ENCODE measurements at regions not wholly inside any gene's neighbourhood (a gene's known extent, or its start where the extent isn't known, plus 50 kb on each side); places are given as distances from the start of the nearest gene placed in this dataset.
"Not testable (repeated sequence)": the region's sequence is repeated elsewhere in the genome, so short reads cannot be mapped to it uniquely, and the experiment has no call there.

- no peaks in the 10 kb centered on the region for H3K4me1 Mint-ChIP-seq
- no peaks in the 10 kb centered on the region for H3K36me3 Mint-ChIP-seq (ENCODE audit: low read depth)
- DNase-seq: no peak
- H3K27ac Mint-ChIP-seq: no peak overlapping the region
- H3K4me3 Mint-ChIP-seq: no peak overlapping the region
- TF ChIP-seq, protein P1, sequence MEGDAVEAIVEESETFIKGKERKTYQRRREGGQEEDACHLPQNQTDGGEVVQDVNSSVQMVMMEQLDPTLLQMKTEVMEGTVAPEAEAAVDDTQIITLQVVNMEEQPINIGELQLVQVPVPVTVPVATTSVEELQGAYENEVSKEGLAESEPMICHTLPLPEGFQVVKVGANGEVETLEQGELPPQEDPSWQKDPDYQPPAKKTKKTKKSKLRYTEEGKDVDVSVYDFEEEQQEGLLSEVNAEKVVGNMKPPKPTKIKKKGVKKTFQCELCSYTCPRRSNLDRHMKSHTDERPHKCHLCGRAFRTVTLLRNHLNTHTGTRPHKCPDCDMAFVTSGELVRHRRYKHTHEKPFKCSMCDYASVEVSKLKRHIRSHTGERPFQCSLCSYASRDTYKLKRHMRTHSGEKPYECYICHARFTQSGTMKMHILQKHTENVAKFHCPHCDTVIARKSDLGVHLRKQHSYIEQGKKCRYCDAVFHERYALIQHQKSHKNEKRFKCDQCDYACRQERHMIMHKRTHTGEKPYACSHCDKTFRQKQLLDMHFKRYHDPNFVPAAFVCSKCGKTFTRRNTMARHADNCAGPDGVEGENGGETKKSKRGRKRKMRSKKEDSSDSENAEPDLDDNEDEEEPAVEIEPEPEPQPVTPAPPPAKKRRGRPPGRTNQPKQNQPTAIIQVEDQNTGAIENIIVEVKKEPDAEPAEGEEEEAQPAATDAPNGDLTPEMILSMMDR (IDR thresholded peaks at IDR 0.05): no peak
- H3K27me3 Mint-ChIP-seq (ENCODE audit: low read depth, poor library complexity): peaks cover 2% of the 10 kb centered on the region
- no peaks in the 10 kb centered on the region for H3K9me3 Mint-ChIP-seq
Observed at GRCh38 chr7:10476642-10477041, 497.0 kb upstream of the PHF14 start.

DNA sequence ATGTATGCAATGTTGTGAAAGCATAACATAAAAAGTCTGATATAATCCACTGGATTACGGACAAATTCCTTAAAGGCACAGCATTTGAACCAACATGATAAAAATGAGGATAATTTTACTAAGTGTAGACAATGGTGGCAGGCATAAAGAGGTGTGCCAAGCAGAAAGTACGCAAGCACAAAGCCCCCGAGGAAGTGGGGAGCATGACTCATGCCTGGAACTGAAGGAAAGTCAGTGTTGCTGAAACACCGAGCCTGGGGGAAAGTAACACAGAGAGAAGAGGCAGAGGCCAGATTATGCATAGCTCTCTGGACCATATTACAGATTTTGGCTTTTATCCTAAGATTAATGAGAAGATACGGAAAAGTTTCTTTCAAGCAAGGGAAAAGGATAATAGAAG is 490.0 kb upstream of the PHF14 start:
- H3K9me3 Mint-ChIP-seq: no peaks in the 10 kb centered on the region
- no peaks in the 10 kb centered on the region for H3K4me1 Mint-ChIP-seq

GRCh38 chr7:10484767-10485166 is 488.9 kb upstream of the PHF14 start:
- no peak for DNase-seq
- Mint-ChIP-seq H3K36me3 (ENCODE audit: low read depth) (no peaks in the 10 kb centered on the region), H3K27ac (no peak overlapping the region), H3K4me3 (no peak overlapping the region), H3K9me3 (no peaks in the 10 kb centered on the region), H3K27me3 (ENCODE audit: low read depth, poor library complexity) (peaks cover 4% of the 10 kb centered on the region), H3K4me1 (no peaks in the 10 kb centered on the region)
- TF ChIP-seq, protein P1 (IDR thresholded peaks at IDR 0.05): no peak

More for the DNA sequence above, 490.0 kb upstream of the PHF14 start:
- peaks cover 4% of the 10 kb centered on the region for H3K27me3 Mint-ChIP-seq (ENCODE audit: low read depth, poor library complexity)
- DNase-seq: no peak
- TF ChIP-seq, protein P1 (IDR thresholded peaks at IDR 0.05): no peak
- H3K27ac Mint-ChIP-seq: no peak overlapping the region
- no peaks in the 10 kb centered on the region for H3K36me3 Mint-ChIP-seq (ENCODE audit: low read depth)
- H3K4me3 Mint-ChIP-seq: no peak overlapping the region

DNA sequence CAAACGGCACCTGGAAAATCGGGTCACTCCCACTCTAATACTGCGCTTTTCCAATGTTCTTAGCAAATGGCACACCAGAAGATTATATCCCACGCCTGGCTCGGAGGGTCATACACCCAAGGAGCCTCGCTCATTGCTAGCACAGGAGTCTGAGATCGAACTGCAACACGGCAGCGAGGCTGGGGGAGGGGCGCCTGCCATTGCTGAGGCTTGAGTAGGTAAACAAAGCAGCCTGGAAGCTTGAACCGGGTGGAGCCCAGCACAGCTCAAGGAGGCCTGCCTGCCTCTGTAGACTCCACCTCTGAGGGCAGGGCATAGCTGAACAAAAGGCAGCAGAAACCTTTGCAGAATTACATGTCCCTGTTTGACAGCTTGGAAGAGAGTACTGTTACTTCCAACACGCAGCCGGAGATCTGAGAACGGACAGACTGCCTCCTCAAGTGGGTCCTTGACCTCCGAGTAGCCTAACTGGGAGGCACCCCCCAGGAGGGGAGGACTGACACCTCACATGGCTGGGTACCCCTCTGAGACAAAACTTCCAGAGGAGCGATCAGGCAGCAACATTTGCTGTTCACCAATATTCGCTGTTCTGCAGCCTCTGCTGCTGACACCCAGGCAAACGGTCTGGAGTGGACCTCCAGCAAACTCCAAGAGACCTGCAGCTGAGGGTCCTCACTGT is 472.3 kb upstream of the PHF14 start:
- H3K4me1 Mint-ChIP-seq; H3K27me3 Mint-ChIP-seq (ENCODE audit: low read depth, poor library complexity); H3K4me3 Mint-ChIP-seq; H3K36me3 Mint-ChIP-seq (ENCODE audit: low read depth); DNase-seq; H3K27ac Mint-ChIP-seq: not testable (repeated sequence)
- H3K9me3 Mint-ChIP-seq: peaks cover 56% of the 10 kb centered on the region

DNA sequence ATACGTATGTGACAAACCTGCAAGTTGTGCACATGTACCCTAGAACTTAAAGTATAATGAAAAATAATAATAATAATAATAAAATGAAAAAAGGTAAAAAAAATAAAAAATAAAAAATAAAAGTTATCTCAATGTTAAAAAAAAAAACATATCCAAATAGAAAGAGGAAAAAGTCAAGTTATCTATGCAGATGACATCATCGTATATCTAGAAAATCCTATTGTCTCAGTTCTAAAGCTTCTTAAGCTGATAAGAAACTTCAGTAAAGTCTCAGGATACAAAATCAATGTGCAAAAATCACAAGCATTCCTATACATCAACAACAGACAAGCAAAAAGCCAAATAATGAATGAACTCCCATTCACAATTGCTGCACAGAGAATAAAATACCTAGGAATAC is 466.6 kb upstream of the PHF14 start:
- Mint-ChIP-seq H3K27me3 (ENCODE audit: low read depth, poor library complexity) (no peaks in the 10 kb centered on the region), H3K9me3 (peaks cover 17% of the 10 kb centered on the region), H3K36me3 (ENCODE audit: low read depth) (no peaks in the 10 kb centered on the region), H3K4me3 (no peak overlapping the region), H3K4me1 (no peaks in the 10 kb centered on the region), H3K27ac (no peak overlapping the region)
- TF ChIP-seq, protein P1 (IDR thresholded peaks at IDR 0.05): no peak
- no peak for DNase-seq

GRCh38 chr7:10521306-10521705 is 452.4 kb upstream of the PHF14 start:
- H3K36me3 Mint-ChIP-seq (ENCODE audit: low read depth): no peaks in the 10 kb centered on the region
- TF ChIP-seq, protein P1 (IDR thresholded peaks at IDR 0.05): no peak
- no peak overlapping the region for H3K27ac Mint-ChIP-seq
- no peaks in the 10 kb centered on the region for H3K4me1 Mint-ChIP-seq
- no peak for DNase-seq
- no peak overlapping the region for H3K4me3 Mint-ChIP-seq
- H3K27me3 Mint-ChIP-seq (ENCODE audit: low read depth, poor library complexity): peaks cover 3% of the 10 kb centered on the region
- no peaks in the 10 kb centered on the region for H3K9me3 Mint-ChIP-seq

GRCh38 chr7:10533429-10533828 is 440.2 kb upstream of the PHF14 start:
- not testable (repeated sequence) for DNase-seq; H3K27ac Mint-ChIP-seq; H3K9me3 Mint-ChIP-seq; H3K27me3 Mint-ChIP-seq (ENCODE audit: low read depth, poor library complexity); H3K4me1 Mint-ChIP-seq; H3K4me3 Mint-ChIP-seq; H3K36me3 Mint-ChIP-seq (ENCODE audit: low read depth)
